ENCODE measurements at regions not wholly inside any gene's neighbourhood (a gene's known extent, or its start where the extent isn't known, plus 50 kb on each side); places are given as distances from the start of the nearest gene placed in this dataset.

DNA sequence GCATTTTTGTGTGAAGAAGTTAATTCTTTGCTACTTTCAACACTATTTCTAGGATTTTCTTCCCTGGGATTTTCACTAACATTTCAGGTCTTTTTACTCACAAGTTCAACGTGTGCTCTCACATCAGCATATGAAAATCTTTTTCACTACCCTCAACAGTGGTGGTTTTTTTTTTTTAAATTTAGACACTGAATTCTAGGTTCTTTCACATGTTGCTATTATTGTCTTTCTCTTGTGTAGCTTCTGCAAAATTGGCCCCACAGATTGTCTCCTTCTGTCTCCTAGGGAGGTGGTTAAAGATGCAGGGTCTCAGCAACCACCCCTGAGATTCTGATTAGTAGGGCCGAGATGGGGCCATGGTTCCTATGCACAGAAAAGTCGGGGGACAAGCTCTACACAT is 165.0 kb upstream of the GPR26 start:
- TF ChIP-seq, protein P1, sequence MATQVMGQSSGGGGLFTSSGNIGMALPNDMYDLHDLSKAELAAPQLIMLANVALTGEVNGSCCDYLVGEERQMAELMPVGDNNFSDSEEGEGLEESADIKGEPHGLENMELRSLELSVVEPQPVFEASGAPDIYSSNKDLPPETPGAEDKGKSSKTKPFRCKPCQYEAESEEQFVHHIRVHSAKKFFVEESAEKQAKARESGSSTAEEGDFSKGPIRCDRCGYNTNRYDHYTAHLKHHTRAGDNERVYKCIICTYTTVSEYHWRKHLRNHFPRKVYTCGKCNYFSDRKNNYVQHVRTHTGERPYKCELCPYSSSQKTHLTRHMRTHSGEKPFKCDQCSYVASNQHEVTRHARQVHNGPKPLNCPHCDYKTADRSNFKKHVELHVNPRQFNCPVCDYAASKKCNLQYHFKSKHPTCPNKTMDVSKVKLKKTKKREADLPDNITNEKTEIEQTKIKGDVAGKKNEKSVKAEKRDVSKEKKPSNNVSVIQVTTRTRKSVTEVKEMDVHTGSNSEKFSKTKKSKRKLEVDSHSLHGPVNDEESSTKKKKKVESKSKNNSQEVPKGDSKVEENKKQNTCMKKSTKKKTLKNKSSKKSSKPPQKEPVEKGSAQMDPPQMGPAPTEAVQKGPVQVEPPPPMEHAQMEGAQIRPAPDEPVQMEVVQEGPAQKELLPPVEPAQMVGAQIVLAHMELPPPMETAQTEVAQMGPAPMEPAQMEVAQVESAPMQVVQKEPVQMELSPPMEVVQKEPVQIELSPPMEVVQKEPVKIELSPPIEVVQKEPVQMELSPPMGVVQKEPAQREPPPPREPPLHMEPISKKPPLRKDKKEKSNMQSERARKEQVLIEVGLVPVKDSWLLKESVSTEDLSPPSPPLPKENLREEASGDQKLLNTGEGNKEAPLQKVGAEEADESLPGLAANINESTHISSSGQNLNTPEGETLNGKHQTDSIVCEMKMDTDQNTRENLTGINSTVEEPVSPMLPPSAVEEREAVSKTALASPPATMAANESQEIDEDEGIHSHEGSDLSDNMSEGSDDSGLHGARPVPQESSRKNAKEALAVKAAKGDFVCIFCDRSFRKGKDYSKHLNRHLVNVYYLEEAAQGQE (tag by site-specific recombination; IDR thresholded peaks at IDR 0.05): no peak
- TF ChIP-seq, protein P2, sequence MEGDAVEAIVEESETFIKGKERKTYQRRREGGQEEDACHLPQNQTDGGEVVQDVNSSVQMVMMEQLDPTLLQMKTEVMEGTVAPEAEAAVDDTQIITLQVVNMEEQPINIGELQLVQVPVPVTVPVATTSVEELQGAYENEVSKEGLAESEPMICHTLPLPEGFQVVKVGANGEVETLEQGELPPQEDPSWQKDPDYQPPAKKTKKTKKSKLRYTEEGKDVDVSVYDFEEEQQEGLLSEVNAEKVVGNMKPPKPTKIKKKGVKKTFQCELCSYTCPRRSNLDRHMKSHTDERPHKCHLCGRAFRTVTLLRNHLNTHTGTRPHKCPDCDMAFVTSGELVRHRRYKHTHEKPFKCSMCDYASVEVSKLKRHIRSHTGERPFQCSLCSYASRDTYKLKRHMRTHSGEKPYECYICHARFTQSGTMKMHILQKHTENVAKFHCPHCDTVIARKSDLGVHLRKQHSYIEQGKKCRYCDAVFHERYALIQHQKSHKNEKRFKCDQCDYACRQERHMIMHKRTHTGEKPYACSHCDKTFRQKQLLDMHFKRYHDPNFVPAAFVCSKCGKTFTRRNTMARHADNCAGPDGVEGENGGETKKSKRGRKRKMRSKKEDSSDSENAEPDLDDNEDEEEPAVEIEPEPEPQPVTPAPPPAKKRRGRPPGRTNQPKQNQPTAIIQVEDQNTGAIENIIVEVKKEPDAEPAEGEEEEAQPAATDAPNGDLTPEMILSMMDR (tag by site-specific recombination; IDR thresholded peaks at IDR 0.05): no peak
- no peak for TF ChIP-seq TRIM28 (IDR thresholded peaks at IDR 0.05; ENCODE audit: borderline replicate concordance, low read length)

Data from HEK293 (cell line).